Neural cell (in vitro differentiated cells): ENCODE measurements at regions not wholly inside any gene's neighbourhood (a gene's known extent, or its start where the extent isn't known, plus 50 kb on each side); places are given as distances from the start of the nearest gene placed in this dataset.

ENCODE experiments used
- EP300 ChIP-seq: fragments of 450-650 bp; conservative IDR thresholded peaks from 2 replicates; pipeline ENCODE4 v1.6.1; 2014; ENCODE audit warnings: antibody characterized with exemption, mild to moderate bottlenecking, moderate library complexity; ENCODE audit not compliant: poor library complexity, severe bottlenecking
- EZH2 ChIP-seq: fragments of 200-600, 300-800 bp; shearing (Covaris generic), sonication (generic); IDR thresholded peaks from 2 replicates; pipeline ENCODE4 v1.6.1; 2014; ENCODE audit warnings: antibody characterized with exemption, low read length, borderline replicate concordance, mild to moderate bottlenecking; ENCODE audit not compliant: insufficient read depth, poor library complexity, severe bottlenecking
- MXI1 ChIP-seq: fragments of 450-650 bp; conservative IDR thresholded peaks from 2 replicates; pipeline ENCODE4 v1.6.1; 2014; ENCODE audit warnings: antibody characterized with exemption, mild to moderate bottlenecking; ENCODE audit not compliant: poor library complexity, severe bottlenecking
- POLR2AphosphoS5 ChIP-seq: IDR thresholded peaks from 2 replicates; pipeline ENCODE4 v1.6.1; 2012
- RAD21 ChIP-seq: fragments of 450-650 bp; conservative IDR thresholded peaks from 2 replicates; pipeline ENCODE4 v1.6.1; 2014; ENCODE audit warnings: antibody characterized with exemption, mild to moderate bottlenecking, moderate library complexity
- SMC3 ChIP-seq: fragments of 450-650 bp; conservative IDR thresholded peaks from 2 replicates; pipeline ENCODE4 v1.6.1; 2014; ENCODE audit warnings: antibody characterized with exemption, mild to moderate bottlenecking, moderate library complexity; ENCODE audit not compliant: poor library complexity
- TAF1 ChIP-seq: IDR thresholded peaks from 2 replicates; pipeline ENCODE4 v1.6.1; 2012; ENCODE audit warnings: low read depth
- TF ChIP-seq, protein P1 (sequence below): fragments of 450-650 bp; IDR thresholded peaks from 2 replicates; pipeline ENCODE4 v1.5.1; 2014; ENCODE audit warnings: antibody characterized with exemption, mild to moderate bottlenecking, moderate library complexity; ENCODE audit not compliant: poor library complexity, severe bottlenecking
- TF ChIP-seq, protein P2 (sequence below): IDR thresholded peaks from 2 replicates; pipeline ENCODE4 v1.6.1; 2012; ENCODE audit warnings: borderline replicate concordance

DNA sequence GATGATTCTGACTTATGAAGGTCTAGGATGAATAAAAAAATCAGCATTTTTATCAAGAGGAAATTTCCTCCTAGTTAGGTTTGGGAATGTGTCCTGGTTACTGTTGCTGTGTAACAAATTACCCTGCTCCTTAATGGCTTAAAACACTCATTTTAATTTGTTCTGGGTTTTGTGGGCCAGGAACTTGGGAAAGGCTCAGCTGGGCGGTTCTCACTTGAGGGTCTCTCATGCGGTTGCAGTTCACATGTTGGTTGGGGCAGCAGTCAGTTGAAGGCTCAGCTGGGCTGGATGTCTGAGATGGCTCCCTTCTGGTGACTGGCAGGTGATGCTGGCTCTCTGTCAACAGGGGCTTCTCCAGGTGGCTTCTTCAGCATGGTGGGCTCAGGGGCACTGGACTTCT is 214.6 kb downstream of the RBM19 start:
- TF ChIP-seq, protein P1, sequence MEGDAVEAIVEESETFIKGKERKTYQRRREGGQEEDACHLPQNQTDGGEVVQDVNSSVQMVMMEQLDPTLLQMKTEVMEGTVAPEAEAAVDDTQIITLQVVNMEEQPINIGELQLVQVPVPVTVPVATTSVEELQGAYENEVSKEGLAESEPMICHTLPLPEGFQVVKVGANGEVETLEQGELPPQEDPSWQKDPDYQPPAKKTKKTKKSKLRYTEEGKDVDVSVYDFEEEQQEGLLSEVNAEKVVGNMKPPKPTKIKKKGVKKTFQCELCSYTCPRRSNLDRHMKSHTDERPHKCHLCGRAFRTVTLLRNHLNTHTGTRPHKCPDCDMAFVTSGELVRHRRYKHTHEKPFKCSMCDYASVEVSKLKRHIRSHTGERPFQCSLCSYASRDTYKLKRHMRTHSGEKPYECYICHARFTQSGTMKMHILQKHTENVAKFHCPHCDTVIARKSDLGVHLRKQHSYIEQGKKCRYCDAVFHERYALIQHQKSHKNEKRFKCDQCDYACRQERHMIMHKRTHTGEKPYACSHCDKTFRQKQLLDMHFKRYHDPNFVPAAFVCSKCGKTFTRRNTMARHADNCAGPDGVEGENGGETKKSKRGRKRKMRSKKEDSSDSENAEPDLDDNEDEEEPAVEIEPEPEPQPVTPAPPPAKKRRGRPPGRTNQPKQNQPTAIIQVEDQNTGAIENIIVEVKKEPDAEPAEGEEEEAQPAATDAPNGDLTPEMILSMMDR: no peak
- TF ChIP-seq TAF1 (no peak), EZH2 (no peak), RAD21 (no peak), POLR2AphosphoS5 (no peak), SMC3 (no peak), MXI1 (no peak), EP300 (no peak)
- TF ChIP-seq, protein P2, sequence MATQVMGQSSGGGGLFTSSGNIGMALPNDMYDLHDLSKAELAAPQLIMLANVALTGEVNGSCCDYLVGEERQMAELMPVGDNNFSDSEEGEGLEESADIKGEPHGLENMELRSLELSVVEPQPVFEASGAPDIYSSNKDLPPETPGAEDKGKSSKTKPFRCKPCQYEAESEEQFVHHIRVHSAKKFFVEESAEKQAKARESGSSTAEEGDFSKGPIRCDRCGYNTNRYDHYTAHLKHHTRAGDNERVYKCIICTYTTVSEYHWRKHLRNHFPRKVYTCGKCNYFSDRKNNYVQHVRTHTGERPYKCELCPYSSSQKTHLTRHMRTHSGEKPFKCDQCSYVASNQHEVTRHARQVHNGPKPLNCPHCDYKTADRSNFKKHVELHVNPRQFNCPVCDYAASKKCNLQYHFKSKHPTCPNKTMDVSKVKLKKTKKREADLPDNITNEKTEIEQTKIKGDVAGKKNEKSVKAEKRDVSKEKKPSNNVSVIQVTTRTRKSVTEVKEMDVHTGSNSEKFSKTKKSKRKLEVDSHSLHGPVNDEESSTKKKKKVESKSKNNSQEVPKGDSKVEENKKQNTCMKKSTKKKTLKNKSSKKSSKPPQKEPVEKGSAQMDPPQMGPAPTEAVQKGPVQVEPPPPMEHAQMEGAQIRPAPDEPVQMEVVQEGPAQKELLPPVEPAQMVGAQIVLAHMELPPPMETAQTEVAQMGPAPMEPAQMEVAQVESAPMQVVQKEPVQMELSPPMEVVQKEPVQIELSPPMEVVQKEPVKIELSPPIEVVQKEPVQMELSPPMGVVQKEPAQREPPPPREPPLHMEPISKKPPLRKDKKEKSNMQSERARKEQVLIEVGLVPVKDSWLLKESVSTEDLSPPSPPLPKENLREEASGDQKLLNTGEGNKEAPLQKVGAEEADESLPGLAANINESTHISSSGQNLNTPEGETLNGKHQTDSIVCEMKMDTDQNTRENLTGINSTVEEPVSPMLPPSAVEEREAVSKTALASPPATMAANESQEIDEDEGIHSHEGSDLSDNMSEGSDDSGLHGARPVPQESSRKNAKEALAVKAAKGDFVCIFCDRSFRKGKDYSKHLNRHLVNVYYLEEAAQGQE: no peak
